Sigmoid colon (tissue), 6 donors: ENCODE measurements at regions not wholly inside any gene's neighbourhood (a gene's known extent, or its start where the extent isn't known, plus 50 kb on each side); places are given as distances from the start of the nearest gene placed in this dataset.

Source experiments
- DNase-seq: peaks from one replicate; pipeline ENCODE4 v3.0.0-alpha.2; 2019
- H3K27ac ChIP-seq, 4 donors: fragments of 200-600 bp; sonication (generic); one replicate each; pipeline ENCODE4 v1.5.1; 2016 to 2019; ENCODE audit warnings: mild to moderate bottlenecking in 1 of 4
- H3K27me3 ChIP-seq, 3 donors: fragments of 200-600 bp; sonication (generic); one replicate each; pipeline ENCODE4 v1.5.1; 2019; ENCODE audit warnings: mild to moderate bottlenecking in 1 of 3
- H3K36me3 ChIP-seq, 4 donors: fragments of 200-600 bp; sonication (generic); one replicate each; pipeline ENCODE4 v1.5.1; 2016 to 2019
- H3K4me1 ChIP-seq, 4 donors: fragments of 200-600 bp; sonication (generic); one replicate each; pipeline ENCODE4 v1.5.1; 2017 to 2019
- H3K4me3 ChIP-seq, 4 donors: fragments of 200-600 bp; sonication (generic); one replicate each; pipeline ENCODE4 v1.5.1; 2017 to 2019; ENCODE audit warnings: mild to moderate bottlenecking in 2 of 4, moderate library complexity in 1 of 4
- H3K9me3 ChIP-seq, 4 donors: fragments of 200-600 bp in 3 of 4; sonication (generic) in 3 of 4; one replicate each; pipeline versions ENCODE4 v1.5.1 to v1.6.1; 2013 to 2019
- EP300 ChIP-seq, 4 donors: sonication (generic); formaldehyde crosslinking; IDR thresholded peaks; one replicate each; pipeline ENCODE4 v1.6.1; 2017; ENCODE audit warnings: antibody characterized with exemption in 4 of 4
- POLR2A ChIP-seq, 2 donors: fragments of 450-650 bp; IDR thresholded peaks; one replicate each; pipeline ENCODE4 v1.6.1; 2016; ENCODE audit warnings: antibody characterized with exemption in 2 of 2, mild to moderate bottlenecking in 2 of 2, moderate library complexity in 2 of 2
- POLR2AphosphoS5 ChIP-seq, 4 donors: sonication (generic); formaldehyde crosslinking; IDR thresholded peaks; one replicate each; pipeline ENCODE4 v1.6.1; 2017; ENCODE audit warnings: antibody characterized with exemption in 4 of 4
- WGBS, 2 donors: extraction: QIAGEN DNeasy Blood & Tissue Kit; methylation state at CpG; one replicate each; pipeline ENCODE4 v1.1.7; 2013; 5-methylcytosine and 5-hydroxymethylcytosine counted together
- intact Hi-C: fragments of 100-400 bp; cut with DNase I; formaldehyde crosslinking; loops from one replicate; pipeline ENCODE4 v1.15.1; 2023
- TF ChIP-seq, protein P1 (sequence below), 4 experiments: fragments of 450-650 bp in 3 of 4; fragments of 200-600 bp in 1 of 4; IDR thresholded peaks; one replicate each; pipeline ENCODE4 v1.5.1; 2016 to 2019; ENCODE audit warnings: antibody characterized with exemption in 4 of 4, mild to moderate bottlenecking in 3 of 4, moderate library complexity in 2 of 4
- donor health status: healthy with polysubstance abuse.
- donor health status: healthy.

DNA sequence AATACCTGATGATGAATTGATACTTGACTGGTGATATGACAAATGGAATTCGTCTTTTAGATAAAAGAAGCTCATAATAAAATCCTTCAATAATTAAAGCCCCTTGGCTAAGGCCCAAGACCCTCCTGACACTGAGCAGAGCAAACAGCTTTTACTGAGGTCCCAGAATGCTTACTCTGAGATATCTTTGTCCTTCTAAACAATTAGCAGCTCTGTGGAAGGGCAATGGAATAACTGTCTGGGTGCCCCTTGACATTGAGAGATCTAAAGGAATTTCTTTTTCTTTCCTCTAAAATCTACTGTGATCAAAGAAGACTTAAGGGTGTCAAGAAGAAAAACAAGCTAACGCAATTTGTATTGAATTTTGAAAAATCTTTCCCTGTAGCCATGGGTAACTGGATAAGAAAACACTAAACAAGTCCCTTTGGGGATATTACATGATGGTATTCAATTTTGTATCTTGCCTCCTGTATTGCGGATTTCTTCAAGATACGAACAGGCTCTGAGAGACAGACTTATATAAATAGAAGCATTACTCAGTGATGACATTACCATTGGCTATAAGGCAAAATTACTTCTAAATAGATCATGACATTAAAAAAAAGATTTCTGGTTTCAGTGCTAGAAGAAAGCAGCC, 128.8 kb downstream of the MREG start:
- intact Hi-C loops, result no loop called here
- WGBS, 2 donors, result 79 to 85% methylated on average over 4 of the region's 4 CpGs
- H3K27me3 ChIP-seq, result no peaks in the 10 kb centered on the region
- peak overlapping the region; percentile 1 to 71 (median 36) for H3K27ac ChIP-seq
- H3K36me3 ChIP-seq, result no peaks in the 10 kb centered on the region
- DNase-seq, result no peak
- H3K4me1 ChIP-seq, result peaks cover 0 to 56% (median 36%) of the 10 kb centered on the region in 4 donors
- no peak overlapping the region for H3K4me3 ChIP-seq
- no peaks in the 10 kb centered on the region for H3K9me3 ChIP-seq
- TF ChIP-seq EP300 (IDR thresholded peaks at IDR 0.05) (no peak), POLR2AphosphoS5 (IDR thresholded peaks at IDR 0.05) (no peak), POLR2A (IDR thresholded peaks at IDR 0.05) (no peak)
- TF ChIP-seq, protein P1, sequence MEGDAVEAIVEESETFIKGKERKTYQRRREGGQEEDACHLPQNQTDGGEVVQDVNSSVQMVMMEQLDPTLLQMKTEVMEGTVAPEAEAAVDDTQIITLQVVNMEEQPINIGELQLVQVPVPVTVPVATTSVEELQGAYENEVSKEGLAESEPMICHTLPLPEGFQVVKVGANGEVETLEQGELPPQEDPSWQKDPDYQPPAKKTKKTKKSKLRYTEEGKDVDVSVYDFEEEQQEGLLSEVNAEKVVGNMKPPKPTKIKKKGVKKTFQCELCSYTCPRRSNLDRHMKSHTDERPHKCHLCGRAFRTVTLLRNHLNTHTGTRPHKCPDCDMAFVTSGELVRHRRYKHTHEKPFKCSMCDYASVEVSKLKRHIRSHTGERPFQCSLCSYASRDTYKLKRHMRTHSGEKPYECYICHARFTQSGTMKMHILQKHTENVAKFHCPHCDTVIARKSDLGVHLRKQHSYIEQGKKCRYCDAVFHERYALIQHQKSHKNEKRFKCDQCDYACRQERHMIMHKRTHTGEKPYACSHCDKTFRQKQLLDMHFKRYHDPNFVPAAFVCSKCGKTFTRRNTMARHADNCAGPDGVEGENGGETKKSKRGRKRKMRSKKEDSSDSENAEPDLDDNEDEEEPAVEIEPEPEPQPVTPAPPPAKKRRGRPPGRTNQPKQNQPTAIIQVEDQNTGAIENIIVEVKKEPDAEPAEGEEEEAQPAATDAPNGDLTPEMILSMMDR (IDR thresholded peaks at IDR 0.05), result no peak

DNA sequence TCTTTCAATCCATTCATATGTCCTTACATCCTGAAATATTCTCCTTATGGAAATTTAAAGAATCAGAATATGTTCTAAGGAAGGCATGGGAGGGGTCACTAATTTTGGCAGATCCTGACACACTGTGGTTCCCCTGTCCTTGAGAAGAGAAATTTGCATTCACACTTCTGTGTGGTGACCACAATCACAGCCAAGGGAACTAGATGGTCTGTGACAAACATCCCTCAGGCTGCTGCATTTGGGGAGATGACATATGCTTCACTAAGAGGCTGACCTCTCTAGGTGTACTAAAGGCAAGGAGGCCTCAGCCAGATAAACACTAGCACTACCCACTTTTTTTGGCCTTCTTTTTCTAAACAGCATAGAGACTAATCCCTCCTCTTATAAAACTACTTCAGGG, 129.6 kb downstream of the MREG start:
- Histone ChIP-seq H3K27me3 (no peaks in the 10 kb centered on the region), H3K4me1 (peaks cover 0 to 60% (median 36%) of the 10 kb centered on the region in 4 donors), H3K9me3 (no peaks in the 10 kb centered on the region), H3K36me3 (no peaks in the 10 kb centered on the region), H3K4me3 (no peak overlapping the region), H3K27ac (peak overlapping the region; percentile 1 to 71 (median 36))
- no peak for DNase-seq
- intact Hi-C loops, result no loop called here
- no peak for TF ChIP-seq POLR2AphosphoS5 (IDR thresholded peaks at IDR 0.05)

DNA sequence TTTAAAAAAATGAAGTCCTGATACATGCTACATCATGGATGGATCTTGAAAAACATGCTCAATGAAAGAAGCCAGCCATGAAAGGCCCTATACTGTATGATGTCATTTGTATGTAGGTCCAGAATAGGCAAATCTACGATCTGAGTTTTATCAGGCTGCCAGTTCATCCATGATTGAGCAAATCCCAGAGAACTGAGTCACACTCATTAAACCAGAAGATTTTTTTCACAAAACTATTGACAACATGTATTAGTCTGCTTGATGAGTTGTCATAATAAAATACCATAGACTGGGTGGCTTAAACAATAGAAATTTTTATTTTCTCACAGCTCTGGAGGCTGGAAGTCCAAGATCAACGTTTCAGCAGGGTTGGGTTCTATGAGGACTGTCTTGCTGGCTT, 130.7 kb downstream of the MREG start:
- intact Hi-C loops, result no loop called here
- peaks cover 0 to 56% (median 30%) of the 10 kb centered on the region in 4 donors for H3K4me1 ChIP-seq
- no peaks in the 10 kb centered on the region for H3K36me3 ChIP-seq
- H3K27ac ChIP-seq, result peak overlapping the region in 1 of 4 donors; percentile 71
- WGBS, 2 donors, result 83% methylated on average over 2 of the region's 2 CpGs
- no peaks in the 10 kb centered on the region for H3K27me3 ChIP-seq
- no peak overlapping the region for H3K4me3 ChIP-seq
- TF ChIP-seq POLR2AphosphoS5 (IDR thresholded peaks at IDR 0.05) (no peak), POLR2A (IDR thresholded peaks at IDR 0.05) (no peak), EP300 (IDR thresholded peaks at IDR 0.05) (no peak)
- TF ChIP-seq, protein P1 (IDR thresholded peaks at IDR 0.05), result no peak
- no peaks in the 10 kb centered on the region for H3K9me3 ChIP-seq
- no peak for DNase-seq

DNA sequence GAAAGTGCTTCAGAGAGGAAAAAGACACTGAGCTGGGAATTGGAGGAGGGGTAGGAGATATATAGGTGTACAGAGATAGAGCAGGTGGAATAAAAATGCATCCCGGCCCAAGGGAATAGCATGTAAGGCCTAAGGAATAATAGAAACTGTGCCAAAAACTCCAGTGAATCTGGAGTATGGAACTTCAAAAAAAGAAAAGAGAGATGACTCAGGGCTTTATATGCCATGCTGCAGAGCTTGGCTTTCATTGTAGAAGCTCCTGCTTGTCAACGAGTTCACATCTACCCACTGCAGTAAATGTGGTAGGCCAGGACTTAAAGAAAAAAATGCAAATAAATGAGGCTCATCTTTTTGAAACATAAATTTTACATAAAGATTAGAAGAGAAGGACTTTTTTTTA, 131.8 kb downstream of the MREG start:
- TF ChIP-seq POLR2A (IDR thresholded peaks at IDR 0.05) (no peak), POLR2AphosphoS5 (IDR thresholded peaks at IDR 0.05) (no peak), EP300 (IDR thresholded peaks at IDR 0.05) (no peak)
- TF ChIP-seq, protein P1 (IDR thresholded peaks at IDR 0.05), result no peak
- Histone ChIP-seq H3K4me1 (peaks cover 0 to 56% (median 30%) of the 10 kb centered on the region in 4 donors), H3K27me3 (no peaks in the 10 kb centered on the region), H3K36me3 (no peaks in the 10 kb centered on the region), H3K4me3 (no peak overlapping the region), H3K27ac (peak overlapping the region in 2 of 4 donors; percentile 20 to 62), H3K9me3 (no peaks in the 10 kb centered on the region)
- no peak for DNase-seq
- WGBS, 2 donors, result 88 to 91% methylated on average over 2 of the region's 2 CpGs
- intact Hi-C loops, result no loop called here

DNA sequence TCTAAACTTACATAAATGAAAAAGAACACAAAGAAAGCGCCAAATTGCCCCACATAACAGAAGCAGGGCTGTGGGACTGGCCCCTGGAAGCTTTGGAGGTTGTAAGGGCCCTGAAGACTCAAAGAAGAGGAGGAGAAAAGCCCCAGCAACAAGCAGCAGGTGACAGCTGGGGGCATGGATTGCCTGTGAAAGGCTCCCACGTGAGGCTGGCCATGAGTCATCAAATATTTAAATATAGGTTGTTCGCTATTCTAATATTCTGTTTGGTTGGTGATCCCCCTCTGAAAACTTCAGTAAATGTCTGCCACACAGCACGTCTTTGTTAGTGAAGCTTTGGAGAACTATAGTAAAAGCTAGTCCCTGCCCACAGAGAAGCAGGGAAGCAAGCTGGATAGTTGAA, 132.4 kb downstream of the MREG start:
- TF ChIP-seq POLR2AphosphoS5 (IDR thresholded peaks at IDR 0.05), result no peak
- TF ChIP-seq POLR2A (IDR thresholded peaks at IDR 0.05), result no peak
- TF ChIP-seq, protein P1 (IDR thresholded peaks at IDR 0.05), result no peak
- no peak for TF ChIP-seq EP300 (IDR thresholded peaks at IDR 0.05)
- 72 to 85% methylated on average over 4 of the region's 4 CpGs for WGBS, 2 donors
- DNase-seq, result no peak
- Histone ChIP-seq H3K9me3 (no peaks in the 10 kb centered on the region), H3K36me3 (no peaks in the 10 kb centered on the region), H3K27ac (peak overlapping the region in 2 of 4 donors; percentile 20 to 62), H3K4me1 (peaks cover 0 to 52% (median 30%) of the 10 kb centered on the region in 4 donors), H3K4me3 (no peak overlapping the region), H3K27me3 (no peaks in the 10 kb centered on the region)
- intact Hi-C loops, result no loop called here
